GM18508 (cell line): ENCODE measurements at regions not wholly inside any gene's neighbourhood (a gene's known extent, or its start where the extent isn't known, plus 50 kb on each side); places are given as distances from the start of the nearest gene placed in this dataset.

Experiments
- ATAC-seq: cut with Tn5 transposase; IDR thresholded peaks from one replicate; pipeline ENCODE4 v1.9.1; 2021; ENCODE audit warnings: moderate number of reproducible peaks; ENCODE audit not compliant: insufficient read depth, unreplicated experiment

- ATAC-seq: no peak
Observed at GRCh38 chr11:42528911-42529310, 782.9 kb upstream of the API5 start.

- ATAC-seq: no peak
Observed at GRCh38 chr11:42536611-42537360, 775.0 kb upstream of the API5 start.

GRCh38 chr11:42542336-42542735 lies 769.5 kb upstream of the API5 start:
- no peak for ATAC-seq

- ATAC-seq: no peak
Observed at GRCh38 chr11:42543844-42544419, 767.9 kb upstream of the API5 start.

GRCh38 chr11:42544726-42545125 lies 767.1 kb upstream of the API5 start:
- no peak for ATAC-seq

- ATAC-seq: no peak
Observed at GRCh38 chr11:42545954-42546353, 765.8 kb upstream of the API5 start.

GRCh38 chr11:42552786-42553185 lies 759.0 kb upstream of the API5 start:
- ATAC-seq: no peak

GRCh38 chr11:42555190-42555589 lies 756.6 kb upstream of the API5 start:
- ATAC-seq: no peak

- no peak for ATAC-seq
Observed at GRCh38 chr11:42571131-42571877, 740.5 kb upstream of the API5 start.

- no peak for ATAC-seq
Observed at GRCh38 chr11:42571878-42572610, 739.8 kb upstream of the API5 start.

GRCh38 chr11:42576318-42576717 lies 735.5 kb upstream of the API5 start:
- ATAC-seq: no peak

GRCh38 chr11:42589286-42589685 lies 722.5 kb upstream of the API5 start:
- no peak for ATAC-seq

GRCh38 chr11:42591841-42592240 lies 720.0 kb upstream of the API5 start:
- no peak for ATAC-seq

- ATAC-seq: no peak
Observed at GRCh38 chr11:42593441-42593840, 718.4 kb upstream of the API5 start.

- no peak for ATAC-seq
Observed at GRCh38 chr11:42595876-42596275, 715.9 kb upstream of the API5 start.

- ATAC-seq: no peak
Observed at GRCh38 chr11:42596576-42597145, 715.1 kb upstream of the API5 start.

GRCh38 chr11:42598341-42598740 lies 713.5 kb upstream of the API5 start:
- no peak for ATAC-seq

GRCh38 chr11:42620796-42621195 lies 691.0 kb upstream of the API5 start:
- no peak for ATAC-seq

- ATAC-seq: no peak
Observed at GRCh38 chr11:42625757-42626665, 685.8 kb upstream of the API5 start.
